WTC11 (cell line): ENCODE measurements at regions not wholly inside any gene's neighbourhood (a gene's known extent, or its start where the extent isn't known, plus 50 kb on each side); places are given as distances from the start of the nearest gene placed in this dataset.

ENCODE experiments used
- KAT7 ChIP-seq: sonication (generic); formaldehyde crosslinking; IDR thresholded peaks from 2 replicates; pipeline ENCODE4 v1.8.1; 2023; ENCODE audit warnings: missing genetic modification reagents, mild to moderate bottlenecking, borderline replicate concordance
- NR2C2 ChIP-seq: sonication (generic); formaldehyde crosslinking; IDR thresholded peaks from 2 replicates; pipeline ENCODE4 v1.8.0; 2022; ENCODE audit warnings: mild to moderate bottlenecking, missing genetic modification reagents
- SP1 ChIP-seq: sonication (generic); formaldehyde crosslinking; conservative IDR thresholded peaks from 2 replicates; pipeline ENCODE4 v1.8.1; 2022; ENCODE audit warnings: missing genetic modification reagents
- ZNF121 ChIP-seq: sonication (generic); formaldehyde crosslinking; IDR thresholded peaks from 2 replicates; pipeline ENCODE4 v1.8.0; 2023; ENCODE audit warnings: missing genetic modification reagents
- TF ChIP-seq, protein P1 (sequence below): sonication (generic); formaldehyde crosslinking; IDR thresholded peaks from 2 replicates; pipeline ENCODE4 v1.8.1; 2022; ENCODE audit warnings: low read depth, missing genetic modification reagents, borderline replicate concordance
- TF ChIP-seq, protein P2 (sequence below): fragments of 200-600 bp; IDR thresholded peaks from 2 replicates; pipeline ENCODE4 v1.8.0; 2022; ENCODE audit warnings: antibody characterized with exemption
- TF ChIP-seq, protein P3 (sequence below): sonication (generic); formaldehyde crosslinking; IDR thresholded peaks from 2 replicates; pipeline ENCODE4 v1.8.1; 2023; ENCODE audit warnings: mild to moderate bottlenecking, missing genetic modification reagents, moderate library complexity
- TF ChIP-seq, protein P4 (sequence below): sonication (generic); formaldehyde crosslinking; IDR thresholded peaks from 2 replicates; pipeline ENCODE4 v1.8.1; 2023; ENCODE audit warnings: mild to moderate bottlenecking, missing genetic modification reagents, moderate library complexity

DNA sequence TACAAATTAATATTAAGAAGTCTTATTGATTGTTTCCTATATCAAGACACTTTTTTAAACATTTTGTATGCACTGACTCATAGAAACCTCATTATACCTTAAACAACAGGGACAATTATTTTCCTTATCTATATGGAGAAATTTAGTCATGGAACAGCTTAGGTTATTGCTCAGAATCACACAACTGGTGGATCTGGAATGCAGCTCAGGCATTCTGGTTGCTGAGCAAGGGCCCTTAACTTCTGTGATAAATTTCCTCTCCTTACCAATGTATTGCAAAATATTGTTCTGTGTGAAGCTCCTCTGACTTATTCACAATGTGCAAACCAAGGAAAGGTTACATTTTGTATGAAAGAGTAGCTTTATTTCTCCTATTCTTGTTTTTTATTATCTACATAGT is 817.8 kb downstream of the LRFN5 start:
- TF ChIP-seq, protein P1, sequence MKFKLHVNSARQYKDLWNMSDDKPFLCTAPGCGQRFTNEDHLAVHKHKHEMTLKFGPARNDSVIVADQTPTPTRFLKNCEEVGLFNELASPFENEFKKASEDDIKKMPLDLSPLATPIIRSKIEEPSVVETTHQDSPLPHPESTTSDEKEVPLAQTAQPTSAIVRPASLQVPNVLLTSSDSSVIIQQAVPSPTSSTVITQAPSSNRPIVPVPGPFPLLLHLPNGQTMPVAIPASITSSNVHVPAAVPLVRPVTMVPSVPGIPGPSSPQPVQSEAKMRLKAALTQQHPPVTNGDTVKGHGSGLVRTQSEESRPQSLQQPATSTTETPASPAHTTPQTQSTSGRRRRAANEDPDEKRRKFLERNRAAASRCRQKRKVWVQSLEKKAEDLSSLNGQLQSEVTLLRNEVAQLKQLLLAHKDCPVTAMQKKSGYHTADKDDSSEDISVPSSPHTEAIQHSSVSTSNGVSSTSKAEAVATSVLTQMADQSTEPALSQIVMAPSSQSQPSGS, result no peak
- TF ChIP-seq, protein P2, sequence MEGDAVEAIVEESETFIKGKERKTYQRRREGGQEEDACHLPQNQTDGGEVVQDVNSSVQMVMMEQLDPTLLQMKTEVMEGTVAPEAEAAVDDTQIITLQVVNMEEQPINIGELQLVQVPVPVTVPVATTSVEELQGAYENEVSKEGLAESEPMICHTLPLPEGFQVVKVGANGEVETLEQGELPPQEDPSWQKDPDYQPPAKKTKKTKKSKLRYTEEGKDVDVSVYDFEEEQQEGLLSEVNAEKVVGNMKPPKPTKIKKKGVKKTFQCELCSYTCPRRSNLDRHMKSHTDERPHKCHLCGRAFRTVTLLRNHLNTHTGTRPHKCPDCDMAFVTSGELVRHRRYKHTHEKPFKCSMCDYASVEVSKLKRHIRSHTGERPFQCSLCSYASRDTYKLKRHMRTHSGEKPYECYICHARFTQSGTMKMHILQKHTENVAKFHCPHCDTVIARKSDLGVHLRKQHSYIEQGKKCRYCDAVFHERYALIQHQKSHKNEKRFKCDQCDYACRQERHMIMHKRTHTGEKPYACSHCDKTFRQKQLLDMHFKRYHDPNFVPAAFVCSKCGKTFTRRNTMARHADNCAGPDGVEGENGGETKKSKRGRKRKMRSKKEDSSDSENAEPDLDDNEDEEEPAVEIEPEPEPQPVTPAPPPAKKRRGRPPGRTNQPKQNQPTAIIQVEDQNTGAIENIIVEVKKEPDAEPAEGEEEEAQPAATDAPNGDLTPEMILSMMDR, result no peak
- no peak for TF ChIP-seq NR2C2 (CRISPR knock-in tag)
- TF ChIP-seq, protein P3, sequence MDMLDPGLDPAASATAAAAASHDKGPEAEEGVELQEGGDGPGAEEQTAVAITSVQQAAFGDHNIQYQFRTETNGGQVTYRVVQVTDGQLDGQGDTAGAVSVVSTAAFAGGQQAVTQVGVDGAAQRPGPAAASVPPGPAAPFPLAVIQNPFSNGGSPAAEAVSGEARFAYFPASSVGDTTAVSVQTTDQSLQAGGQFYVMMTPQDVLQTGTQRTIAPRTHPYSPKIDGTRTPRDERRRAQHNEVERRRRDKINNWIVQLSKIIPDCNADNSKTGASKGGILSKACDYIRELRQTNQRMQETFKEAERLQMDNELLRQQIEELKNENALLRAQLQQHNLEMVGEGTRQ (CRISPR knock-in tag), result no peak
- no peak for TF ChIP-seq ZNF121 (CRISPR knock-in tag)
- TF ChIP-seq, protein P4, sequence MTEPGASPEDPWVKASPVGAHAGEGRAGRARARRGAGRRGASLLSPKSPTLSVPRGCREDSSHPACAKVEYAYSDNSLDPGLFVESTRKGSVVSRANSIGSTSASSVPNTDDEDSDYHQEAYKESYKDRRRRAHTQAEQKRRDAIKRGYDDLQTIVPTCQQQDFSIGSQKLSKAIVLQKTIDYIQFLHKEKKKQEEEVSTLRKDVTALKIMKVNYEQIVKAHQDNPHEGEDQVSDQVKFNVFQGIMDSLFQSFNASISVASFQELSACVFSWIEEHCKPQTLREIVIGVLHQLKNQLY (CRISPR knock-in tag), result no peak
- no peak for TF ChIP-seq SP1
- no peak for TF ChIP-seq KAT7 (CRISPR knock-in tag)
